Esophagus muscularis mucosa (tissue), 4 donors: ENCODE measurements at regions not wholly inside any gene's neighbourhood (a gene's known extent, or its start where the extent isn't known, plus 50 kb on each side); places are given as distances from the start of the nearest gene placed in this dataset.

ENCODE experiments used
- CTCF ChIP-seq, 3 experiments: fragments of 200-600 bp in 2 of 3; fragments of 450-650 bp in 1 of 3; sonication (generic) in 2 of 3; IDR thresholded peaks; one replicate each; pipeline ENCODE4 v1.5.1; 2017 to 2019; ENCODE audit warnings: antibody characterized with exemption in 3 of 3, mild to moderate bottlenecking in 2 of 3, moderate library complexity in 1 of 3
- EP300 ChIP-seq: sonication (generic); formaldehyde crosslinking; IDR thresholded peaks from one replicate; pipeline ENCODE4 v1.6.1; 2017; ENCODE audit warnings: antibody characterized with exemption
- POLR2AphosphoS5 ChIP-seq, 2 donors: sonication (generic); formaldehyde crosslinking; IDR thresholded peaks; one replicate each; pipeline ENCODE4 v1.6.1; 2017; ENCODE audit warnings: antibody characterized with exemption in 2 of 2

GRCh38 chr2:76491503-76491902, 780.8 kb upstream of the GCFC2 start:
- TF ChIP-seq EP300 (no peak), CTCF (IDR thresholded peaks at IDR 0.05) (no peak), POLR2AphosphoS5 (IDR thresholded peaks at IDR 0.05) (no peak)
